PC-9 (cell line): ENCODE measurements at regions not wholly inside any gene's neighbourhood (a gene's known extent, or its start where the extent isn't known, plus 50 kb on each side); places are given as distances from the start of the nearest gene placed in this dataset.

ENCODE experiments used
- CTCF ChIP-seq: fragments of 200-600 bp; sonication (generic); conservative IDR thresholded peaks from 2 replicates; pipeline ENCODE4 v1.6.1; 2017; ENCODE audit warnings: mixed run types, antibody characterized with exemption, mild to moderate bottlenecking, moderate library complexity
- EZH2 ChIP-seq: fragments of 200-600 bp; sonication (generic); IDR thresholded peaks from 2 replicates; pipeline ENCODE4 v1.8.0; 2017; ENCODE audit warnings: antibody characterized with exemption, low read depth

GRCh38 chr1:204801211-204801610 lies 69.5 kb upstream of the NFASC start:
- no peak for TF ChIP-seq CTCF
- TF ChIP-seq EZH2 = no peak
